ENCODE measurements at regions not wholly inside any gene's neighbourhood (a gene's known extent, or its start where the extent isn't known, plus 50 kb on each side); places are given as distances from the start of the nearest gene placed in this dataset.

GRCh38 chr6:105646391-105646867 is 243.5 kb upstream of the PREP start:
- DNase-seq = no peak

GRCh38 chr6:105645958-105646357 is 243.1 kb upstream of the PREP start:
- peak; percentile 30 for DNase-seq

- peak; percentile 54 for DNase-seq
Observed at GRCh38 chr6:105645156-105645555, 242.3 kb upstream of the PREP start.

GRCh38 chr6:105644691-105645090 is 241.8 kb upstream of the PREP start:
- no peak for DNase-seq

GRCh38 chr6:105644073-105644489 is 241.2 kb upstream of the PREP start:
- peak; percentile 2 for DNase-seq

- DNase-seq = peak; percentile 2
Observed at GRCh38 chr6:105642708-105643107, 239.8 kb upstream of the PREP start.

- DNase-seq = no peak
Observed at GRCh38 chr6:105641504-105641903, 238.6 kb upstream of the PREP start.

GRCh38 chr6:105639124-105639523 is 236.2 kb upstream of the PREP start:
- DNase-seq = no peak

GRCh38 chr6:105633814-105634213 is 230.9 kb upstream of the PREP start:
- no peak for DNase-seq

- no peak for DNase-seq
Observed at GRCh38 chr6:105628156-105628860, 225.4 kb upstream of the PREP start.

GRCh38 chr6:105626295-105627158 is 223.6 kb upstream of the PREP start:
- no peak for DNase-seq

GRCh38 chr6:105624021-105624420 is 221.1 kb upstream of the PREP start:
- DNase-seq = no peak

GRCh38 chr6:105622226-105622625 is 219.3 kb upstream of the PREP start:
- no peak for DNase-seq

GRCh38 chr6:105621564-105622175 is 218.8 kb upstream of the PREP start:
- no peak for DNase-seq

GRCh38 chr6:105620878-105621277 is 218.0 kb upstream of the PREP start:
- no peak for DNase-seq

GRCh38 chr6:105619971-105620741 is 217.3 kb upstream of the PREP start:
- DNase-seq = no peak

- DNase-seq = no peak
Observed at GRCh38 chr6:105618247-105618646, 215.4 kb upstream of the PREP start.

- no peak for DNase-seq
Observed at GRCh38 chr6:105616521-105616920, 213.6 kb upstream of the PREP start.

GRCh38 chr6:105611606-105612005 is 208.7 kb upstream of the PREP start:
- no peak for DNase-seq

GRCh38 chr6:105609375-105609991 is 206.6 kb upstream of the PREP start:
- DNase-seq = no peak

GRCh38 chr6:105608711-105609374 is 206.0 kb upstream of the PREP start:
- DNase-seq = no peak

All from tongue (tissue), 1 donor.